ENCODE measurements at regions not wholly inside any gene's neighbourhood (a gene's known extent, or its start where the extent isn't known, plus 50 kb on each side); places are given as distances from the start of the nearest gene placed in this dataset.

GRCh38 chr11:19603771-19604170 lies 108.9 kb upstream of the NAV2 start:
- no peak overlapping the region for H3K4me3 ChIP-seq (replicated peaks in 1 of 2; ENCODE audit: low read depth in 2 of 2, low read length in 2 of 2)
- DNase-seq (ENCODE audit: low read depth in 2 of 2): no peak
- TF ChIP-seq, protein P1, sequence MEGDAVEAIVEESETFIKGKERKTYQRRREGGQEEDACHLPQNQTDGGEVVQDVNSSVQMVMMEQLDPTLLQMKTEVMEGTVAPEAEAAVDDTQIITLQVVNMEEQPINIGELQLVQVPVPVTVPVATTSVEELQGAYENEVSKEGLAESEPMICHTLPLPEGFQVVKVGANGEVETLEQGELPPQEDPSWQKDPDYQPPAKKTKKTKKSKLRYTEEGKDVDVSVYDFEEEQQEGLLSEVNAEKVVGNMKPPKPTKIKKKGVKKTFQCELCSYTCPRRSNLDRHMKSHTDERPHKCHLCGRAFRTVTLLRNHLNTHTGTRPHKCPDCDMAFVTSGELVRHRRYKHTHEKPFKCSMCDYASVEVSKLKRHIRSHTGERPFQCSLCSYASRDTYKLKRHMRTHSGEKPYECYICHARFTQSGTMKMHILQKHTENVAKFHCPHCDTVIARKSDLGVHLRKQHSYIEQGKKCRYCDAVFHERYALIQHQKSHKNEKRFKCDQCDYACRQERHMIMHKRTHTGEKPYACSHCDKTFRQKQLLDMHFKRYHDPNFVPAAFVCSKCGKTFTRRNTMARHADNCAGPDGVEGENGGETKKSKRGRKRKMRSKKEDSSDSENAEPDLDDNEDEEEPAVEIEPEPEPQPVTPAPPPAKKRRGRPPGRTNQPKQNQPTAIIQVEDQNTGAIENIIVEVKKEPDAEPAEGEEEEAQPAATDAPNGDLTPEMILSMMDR (IDR thresholded peaks at IDR 0.05; ENCODE audit: low read depth, low read length): no peak

- DNase-seq (ENCODE audit: low read depth in 2 of 2): no peak
- no peak overlapping the region for H3K4me3 ChIP-seq (replicated peaks in 1 of 2; ENCODE audit: low read depth in 2 of 2, low read length in 2 of 2)
- TF ChIP-seq, protein P1 (IDR thresholded peaks at IDR 0.05; ENCODE audit: low read depth, low read length): no peak
Observed at GRCh38 chr11:19602891-19603290, 109.7 kb upstream of the NAV2 start.

DNA sequence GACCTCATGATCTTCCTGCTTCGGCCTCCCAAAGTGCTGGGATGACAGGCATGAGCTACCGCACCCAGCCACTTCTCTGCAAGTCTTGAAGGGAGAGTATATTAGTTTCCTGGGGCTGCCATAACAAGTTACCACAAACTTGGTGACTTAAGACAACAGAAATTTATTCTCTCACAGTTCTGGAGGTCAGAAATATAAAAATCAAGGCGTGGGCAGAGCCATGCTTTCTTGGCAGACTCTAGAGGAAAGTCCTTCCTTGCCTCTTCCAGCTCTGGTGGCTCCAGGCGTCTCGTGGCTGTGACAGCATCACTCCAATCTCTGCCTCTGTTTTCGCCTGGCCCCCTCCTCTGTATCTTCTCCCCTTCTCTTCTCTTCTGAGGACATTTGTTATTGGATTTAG lies 110.2 kb upstream of the NAV2 start:
- DNase-seq (ENCODE audit: low read depth in 2 of 2): no peak
- TF ChIP-seq, protein P1 (IDR thresholded peaks at IDR 0.05; ENCODE audit: low read depth, low read length): no peak
- no peak overlapping the region for H3K4me3 ChIP-seq (replicated peaks in 1 of 2; ENCODE audit: low read depth in 2 of 2, low read length in 2 of 2)

GRCh38 chr11:19601235-19601634 lies 111.4 kb upstream of the NAV2 start:
- DNase-seq (ENCODE audit: low read depth in 2 of 2): no peak
- H3K4me3 ChIP-seq (replicated peaks in 1 of 2; ENCODE audit: low read depth in 2 of 2, low read length in 2 of 2): no peak overlapping the region
- TF ChIP-seq, protein P1 (IDR thresholded peaks at IDR 0.05; ENCODE audit: low read depth, low read length): no peak

DNA sequence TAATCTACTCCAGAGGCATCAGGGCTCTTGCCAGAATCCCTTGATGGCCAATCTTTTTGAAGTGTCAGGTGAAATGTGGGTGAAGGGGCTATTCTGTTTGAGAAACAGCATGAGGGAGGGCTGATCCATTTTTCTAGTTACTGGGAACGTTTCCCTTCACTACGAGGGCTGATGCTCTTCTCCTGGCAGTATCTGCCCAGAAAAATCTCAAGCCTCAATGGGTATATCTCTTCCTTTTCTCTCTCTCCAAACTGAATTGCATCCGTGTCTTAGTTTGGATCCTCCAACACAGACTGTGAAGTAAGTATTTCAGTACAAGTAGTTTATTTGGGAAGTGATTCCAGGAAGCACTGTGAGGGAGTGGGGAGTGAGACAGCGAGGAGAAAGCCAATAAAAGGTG lies 113.0 kb upstream of the NAV2 start:
- no peak overlapping the region for H3K4me3 ChIP-seq (replicated peaks in 1 of 2; ENCODE audit: low read depth in 2 of 2, low read length in 2 of 2)
- TF ChIP-seq, protein P1 (IDR thresholded peaks at IDR 0.05; ENCODE audit: low read depth, low read length): no peak
- no peak for DNase-seq (ENCODE audit: low read depth in 2 of 2)

- no peak overlapping the region for H3K4me3 ChIP-seq (replicated peaks in 1 of 2; ENCODE audit: low read depth in 2 of 2, low read length in 2 of 2)
- DNase-seq (ENCODE audit: low read depth in 2 of 2): no peak
- TF ChIP-seq, protein P1 (IDR thresholded peaks at IDR 0.05; ENCODE audit: low read depth, low read length): no peak
Observed at GRCh38 chr11:19598876-19599486, 113.7 kb upstream of the NAV2 start.

- DNase-seq (ENCODE audit: low read depth in 2 of 2): no peak
- H3K4me3 ChIP-seq (replicated peaks in 1 of 2; ENCODE audit: low read depth in 2 of 2, low read length in 2 of 2): no peak overlapping the region
- TF ChIP-seq, protein P1 (IDR thresholded peaks at IDR 0.05; ENCODE audit: low read depth, low read length): no peak
Observed at GRCh38 chr11:19598456-19598855, 114.2 kb upstream of the NAV2 start.
